Keratinocyte (primary cell): ENCODE measurements at regions not wholly inside any gene's neighbourhood (a gene's known extent, or its start where the extent isn't known, plus 50 kb on each side); places are given as distances from the start of the nearest gene placed in this dataset.

ENCODE experiments used
- DNase-seq: peaks from one replicate; pipeline ENCODE4 v3.0.0-alpha.2; 2011; ENCODE audit warnings: low read depth, missing footprints, low spot score
- FAIRE-seq: peaks from 2 replicates; lab custom pipeline; 2011; peaks lifted over from hg19 to GRCh38; lab: Jason Lieb, UNC
- H2AFZ ChIP-seq: 2 replicates; pipeline ENCODE4 v1.6.0; 2012; ENCODE audit warnings: low read length, control low read depth, inconsistent platforms; ENCODE audit not compliant: control insufficient read depth
- H3K27ac ChIP-seq: 2 replicates; pipeline ENCODE4 v1.5.1; 2011; ENCODE audit warnings: low read length; ENCODE audit not compliant: control insufficient read depth, insufficient read depth
- H3K27me3 ChIP-seq: 3 replicates; pipeline ENCODE4 v1.6.0; 2011; ENCODE audit warnings: low read length; ENCODE audit not compliant: control insufficient read depth, insufficient read depth; ENCODE audit errors: extremely low read depth
- H3K36me3 ChIP-seq, 2 experiments: 2 replicates in 1 of 2; 3 replicates in 1 of 2; pipeline ENCODE4 v1.5.1; 2011; ENCODE audit warnings: low read length in 2 of 2, mild to moderate bottlenecking in 1 of 2; ENCODE audit not compliant: control insufficient read depth in 2 of 2, insufficient read depth in 2 of 2; ENCODE audit errors: extremely low read depth in 1 of 2
- H3K4me1 ChIP-seq: 3 replicates; pipeline ENCODE4 v1.5.1; 2011; ENCODE audit warnings: low read length; ENCODE audit not compliant: control insufficient read depth, insufficient read depth; ENCODE audit errors: extremely low read depth
- H3K4me2 ChIP-seq: 3 replicates; pipeline ENCODE4 v1.6.0; 2011; ENCODE audit warnings: low read depth, low read length; ENCODE audit not compliant: control insufficient read depth, insufficient read depth; ENCODE audit errors: extremely low read depth
- H3K4me3 ChIP-seq, 3 experiments: fragments of 200-600 bp in 1 of 3; sonication (generic) in 1 of 3; 2 replicates in 2 of 3; 3 replicates in 1 of 3; pipeline ENCODE4 v1.5.1; 2011 to 2016; ENCODE audit warnings: low read length in 3 of 3, mild to moderate bottlenecking in 3 of 3, control low read depth in 2 of 3, inconsistent platforms in 1 of 3, low read depth in 1 of 3, mixed read lengths in 1 of 3, mixed run types in 1 of 3, moderate library complexity in 1 of 3; ENCODE audit not compliant: control insufficient read depth in 2 of 3, insufficient read depth in 2 of 3; ENCODE audit errors: extremely low read depth in 1 of 3
- H3K79me2 ChIP-seq: 2 replicates; pipeline ENCODE4 v1.6.0; 2012; ENCODE audit warnings: low read length; ENCODE audit not compliant: control insufficient read depth, insufficient read depth
- H3K9ac ChIP-seq: 3 replicates; pipeline ENCODE4 v1.6.0; 2011; ENCODE audit warnings: low read length; ENCODE audit not compliant: control insufficient read depth, insufficient read depth; ENCODE audit errors: extremely low read depth
- H3K9me1 ChIP-seq: 3 replicates; pipeline ENCODE4 v1.6.0; 2011; ENCODE audit warnings: low read length; ENCODE audit not compliant: control insufficient read depth, insufficient read depth; ENCODE audit errors: extremely low read depth
- H3K9me3 ChIP-seq: 2 replicates; pipeline ENCODE4 v1.5.1; 2012; ENCODE audit warnings: low read depth, low read length; ENCODE audit not compliant: control insufficient read depth
- H4K20me1 ChIP-seq: 3 replicates; pipeline ENCODE4 v1.6.0; 2011; ENCODE audit warnings: low read length; ENCODE audit not compliant: control insufficient read depth, insufficient read depth; ENCODE audit errors: extremely low read depth
- CTCF ChIP-seq, 3 experiments: IDR thresholded peaks in 1 of 3; conservative IDR thresholded peaks in 1 of 3; optimal IDR thresholded peaks in 1 of 3; 2 replicates in 2 of 3; 3 replicates in 1 of 3; pipeline versions ENCODE3 to v1.5.1; 2011; ENCODE audit warnings: low read length in 3 of 3, mild to moderate bottlenecking in 3 of 3, moderate library complexity in 2 of 3, control low read depth in 1 of 3, inconsistent platforms in 1 of 3; ENCODE audit not compliant: insufficient read depth in 2 of 3; ENCODE audit errors: extremely low read depth in 1 of 3
- EZH2 ChIP-seq: IDR thresholded peaks from one replicate; pipeline ENCODE4 v1.6.1; 2012; ENCODE audit warnings: inconsistent platforms, mild to moderate bottlenecking, low read length, moderate library complexity
- dilution Hi-C: fragments of 300-500 bp; cut with MboI; formaldehyde crosslinking; loops from one replicate; pipeline ENCODE4 v1.7.0; 2020; ENCODE audit warnings: low sequenced_read_pairs; ENCODE audit not compliant: extremely low pct_ligation_motif_present

GRCh38 chr2:10234013-10234306, 68.7 kb upstream of the HPCAL1 start:
- Histone ChIP-seq H3K4me1 (no peaks in the 10 kb centered on the region), H3K27ac (no peak overlapping the region), H3K4me3 (no peak overlapping the region), H3K9me3 (no peaks in the 10 kb centered on the region), H3K9me1 (no peaks in the 10 kb centered on the region), H3K36me3 (no peaks in the 10 kb centered on the region), H3K27me3 (peaks cover 31% of the 10 kb centered on the region), H4K20me1 (no peaks in the 10 kb centered on the region), H2AFZ (no peak overlapping the region), H3K9ac (no peak overlapping the region), H3K4me2 (no peak overlapping the region), H3K79me2 (no peaks in the 10 kb centered on the region)
- TF ChIP-seq EZH2 (no peak), CTCF (optimal IDR thresholded peaks at IDR 0.05 in 1 of 3, IDR thresholded peaks at IDR 0.05 in 1 of 3, conservative IDR thresholded peaks at IDR 0.05 in 1 of 3; ENCODE audit: extremely low read depth in 1 of 3, insufficient read depth in 2 of 3, low read length in 3 of 3) (no peak)
- no peak for FAIRE-seq
- dilution Hi-C loops: no loop called here
- no peak for DNase-seq

GRCh38 chr2:10234409-10235094, 68.2 kb upstream of the HPCAL1 start:
- FAIRE-seq (no peak), DNase-seq (no peak)
- no peaks in the 10 kb centered on the region for H3K36me3 ChIP-seq
- H3K27ac ChIP-seq: no peak overlapping the region
- TF ChIP-seq CTCF (optimal IDR thresholded peaks at IDR 0.05 in 1 of 3, IDR thresholded peaks at IDR 0.05 in 1 of 3, conservative IDR thresholded peaks at IDR 0.05 in 1 of 3; ENCODE audit: extremely low read depth in 1 of 3, insufficient read depth in 2 of 3, low read length in 3 of 3) (no peak), EZH2 (no peak)
- dilution Hi-C loops: no loop called here
- H3K9ac ChIP-seq: no peak overlapping the region
- H3K4me1 ChIP-seq: no peaks in the 10 kb centered on the region
- H3K79me2 ChIP-seq: no peaks in the 10 kb centered on the region
- H2AFZ ChIP-seq: no peak overlapping the region
- no peaks in the 10 kb centered on the region for H3K9me1 ChIP-seq
- H3K4me2 ChIP-seq: no peak overlapping the region
- no peaks in the 10 kb centered on the region for H3K9me3 ChIP-seq
- H3K4me3 ChIP-seq: no peak overlapping the region
- H4K20me1 ChIP-seq: no peaks in the 10 kb centered on the region
- H3K27me3 ChIP-seq: peaks cover 28% of the 10 kb centered on the region
